ENCODE measurements at regions not wholly inside any gene's neighbourhood (a gene's known extent, or its start where the extent isn't known, plus 50 kb on each side); places are given as distances from the start of the nearest gene placed in this dataset.

DNA sequence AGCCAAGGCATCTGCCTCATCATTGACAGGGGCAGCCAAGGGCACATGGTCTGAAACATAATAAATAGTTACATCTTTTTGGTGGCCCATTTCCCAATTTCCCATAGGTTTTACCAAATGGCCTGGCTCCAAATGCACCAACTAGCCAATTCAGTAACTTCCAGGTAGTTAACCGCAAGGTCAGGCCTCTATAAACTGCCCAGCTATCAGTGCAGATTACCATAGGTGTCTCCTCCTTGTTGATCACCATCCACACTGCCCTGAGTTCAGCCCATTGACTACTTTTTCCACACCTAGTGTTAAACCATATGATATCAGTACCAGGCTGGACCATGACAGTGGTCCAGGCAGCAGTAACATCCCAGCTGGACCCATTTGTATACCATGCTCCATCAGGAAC lies 1145.1 kb upstream of the POU3F4 start:
- no TSS peak for BruUV-seq (replicated peaks)

More for the DNA sequence above, 1145.1 kb upstream of the POU3F4 start:
- intact Hi-C loops (cut with micrococcal nuclease): no loop called here
- Histone ChIP-seq H2AFZ (ENCODE audit: low read depth, low read length, poor library complexity, severe bottlenecking) (no peak overlapping the region), H3K4me2 (ENCODE audit: low read length) (no peak overlapping the region), H3K4me3 (replicated peaks in 1 of 2; ENCODE audit: low read depth in 1 of 2, low read length in 2 of 2) (no peak overlapping the region), H3K36me3 (ENCODE audit: control insufficient read depth in 1 of 2, insufficient read depth in 2 of 2, low read length in 2 of 2) (no peaks in the 10 kb centered on the region), H4K20me1 (ENCODE audit: insufficient read depth) (no peaks in the 10 kb centered on the region), H3K9me3 (ENCODE audit: control insufficient read depth in 1 of 2, insufficient read depth in 1 of 2, low read depth in 1 of 2, low read length in 2 of 2) (no peaks in the 10 kb centered on the region), H3K4me1 (ENCODE audit: control insufficient read depth in 1 of 2, insufficient read depth in 2 of 2, low read length in 2 of 2) (no peaks in the 10 kb centered on the region), H3K9ac (ENCODE audit: low read length) (no peak overlapping the region), H3K9me2 (ENCODE audit: insufficient read depth) (no peaks in the 10 kb centered on the region), H3K27me3 (ENCODE audit: insufficient read depth, low read length) (no peaks in the 10 kb centered on the region), H3K27ac (ENCODE audit: low read depth, low read length) (no peak overlapping the region), H3K79me2 (ENCODE audit: insufficient read depth, low read length) (no peaks in the 10 kb centered on the region)
- CTCF ChIA-PET: no interaction called here
- TF ChIP-seq FOSL1 (IDR thresholded peaks at IDR 0.05; ENCODE audit: low read depth) (no peak), YY1 (IDR thresholded peaks at IDR 0.05; ENCODE audit: extremely low read depth, insufficient replicate concordance, low read depth, low read length) (no peak), CEBPB (IDR thresholded peaks at IDR 0.05; ENCODE audit: low read depth) (no peak), MAX (IDR thresholded peaks at IDR 0.05) (no peak), POLR2A (IDR thresholded peaks at IDR 0.05; ENCODE audit: borderline replicate concordance, extremely low read depth, insufficient read depth, insufficient read length) (no peak), ZNF274 (IDR thresholded peaks at IDR 0.05; ENCODE audit: low read depth, low read length) (no peak), CTCF (IDR thresholded peaks at IDR 0.05 in 2 of 3, conservative IDR thresholded peaks at IDR 0.05 in 1 of 3; ENCODE audit: borderline replicate concordance in 1 of 3, insufficient read depth in 1 of 3, low read depth in 2 of 3, low read length in 2 of 3) (no peak), POLR2AphosphoS5 (IDR thresholded peaks at IDR 0.05; ENCODE audit: low read depth, low read length) (no peak), ZBTB33 (IDR thresholded peaks at IDR 0.05; ENCODE audit: extremely low read depth, insufficient replicate concordance, low read length) (no peak), EZH2 (IDR thresholded peaks at IDR 0.05) (no peak), SP1 (IDR thresholded peaks at IDR 0.05; ENCODE audit: low read depth) (no peak), SRF (IDR thresholded peaks at IDR 0.05; ENCODE audit: low read depth) (no peak), JUND (IDR thresholded peaks at IDR 0.05) (no peak), ZFX (IDR thresholded peaks at IDR 0.05) (no peak), RAD21 (IDR thresholded peaks at IDR 0.05; ENCODE audit: low read depth) (no peak), SIN3A (IDR thresholded peaks at IDR 0.05; ENCODE audit: low read depth) (no peak), CBX3 (IDR thresholded peaks at IDR 0.05; ENCODE audit: low read depth) (no peak)
- TF ChIP-seq, protein P1, sequence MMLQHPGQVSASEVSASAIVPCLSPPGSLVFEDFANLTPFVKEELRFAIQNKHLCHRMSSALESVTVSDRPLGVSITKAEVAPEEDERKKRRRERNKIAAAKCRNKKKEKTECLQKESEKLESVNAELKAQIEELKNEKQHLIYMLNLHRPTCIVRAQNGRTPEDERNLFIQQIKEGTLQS (IDR thresholded peaks at IDR 0.05): no peak
- TF ChIP-seq, protein P2, sequence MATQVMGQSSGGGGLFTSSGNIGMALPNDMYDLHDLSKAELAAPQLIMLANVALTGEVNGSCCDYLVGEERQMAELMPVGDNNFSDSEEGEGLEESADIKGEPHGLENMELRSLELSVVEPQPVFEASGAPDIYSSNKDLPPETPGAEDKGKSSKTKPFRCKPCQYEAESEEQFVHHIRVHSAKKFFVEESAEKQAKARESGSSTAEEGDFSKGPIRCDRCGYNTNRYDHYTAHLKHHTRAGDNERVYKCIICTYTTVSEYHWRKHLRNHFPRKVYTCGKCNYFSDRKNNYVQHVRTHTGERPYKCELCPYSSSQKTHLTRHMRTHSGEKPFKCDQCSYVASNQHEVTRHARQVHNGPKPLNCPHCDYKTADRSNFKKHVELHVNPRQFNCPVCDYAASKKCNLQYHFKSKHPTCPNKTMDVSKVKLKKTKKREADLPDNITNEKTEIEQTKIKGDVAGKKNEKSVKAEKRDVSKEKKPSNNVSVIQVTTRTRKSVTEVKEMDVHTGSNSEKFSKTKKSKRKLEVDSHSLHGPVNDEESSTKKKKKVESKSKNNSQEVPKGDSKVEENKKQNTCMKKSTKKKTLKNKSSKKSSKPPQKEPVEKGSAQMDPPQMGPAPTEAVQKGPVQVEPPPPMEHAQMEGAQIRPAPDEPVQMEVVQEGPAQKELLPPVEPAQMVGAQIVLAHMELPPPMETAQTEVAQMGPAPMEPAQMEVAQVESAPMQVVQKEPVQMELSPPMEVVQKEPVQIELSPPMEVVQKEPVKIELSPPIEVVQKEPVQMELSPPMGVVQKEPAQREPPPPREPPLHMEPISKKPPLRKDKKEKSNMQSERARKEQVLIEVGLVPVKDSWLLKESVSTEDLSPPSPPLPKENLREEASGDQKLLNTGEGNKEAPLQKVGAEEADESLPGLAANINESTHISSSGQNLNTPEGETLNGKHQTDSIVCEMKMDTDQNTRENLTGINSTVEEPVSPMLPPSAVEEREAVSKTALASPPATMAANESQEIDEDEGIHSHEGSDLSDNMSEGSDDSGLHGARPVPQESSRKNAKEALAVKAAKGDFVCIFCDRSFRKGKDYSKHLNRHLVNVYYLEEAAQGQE (IDR thresholded peaks at IDR 0.05; ENCODE audit: low read depth): no peak
- ATAC-seq (no peak), DNase-seq (ENCODE audit: low read depth, low spot score) (no peak)
- POLR2A ChIA-PET: no interaction called here
- RAD21 ChIA-PET (ENCODE audit: low non-redundant PET in 1 of 2, low total read pairs in 2 of 2, uncharacterized antibody in 2 of 2, unreplicated experiment in 2 of 2): no interaction called here
